GM23338 (cell line): ENCODE measurements at regions not wholly inside any gene's neighbourhood (a gene's known extent, or its start where the extent isn't known, plus 50 kb on each side); places are given as distances from the start of the nearest gene placed in this dataset.

Source experiments
- ATAC-seq: fragments of 200-7000 bp; cut with Tn5 transposase; 3 replicates; pipeline ENCODE4 v1.9.1; 2020
- DNase-seq: peaks from one replicate; pipeline ENCODE4 v3.0.0-alpha.2; 2015; ENCODE audit warnings: low spot score
- H2AFZ ChIP-seq: fragments of 200-600 bp; sonication (generic); 2 replicates; pipeline ENCODE4 v1.8.0; 2016; ENCODE audit warnings: antibody characterized with exemption, mild to moderate bottlenecking, moderate library complexity
- H3F3A ChIP-seq: fragments of 200-600 bp; sonication (generic); replicated peaks from 2 replicates; pipeline ENCODE4 v1.8.0; 2017; ENCODE audit warnings: antibody characterized with exemption, mixed run types, low read depth
- H3K27ac ChIP-seq: fragments of 200-600 bp; sonication (generic); 2 replicates; pipeline ENCODE4 v1.6.1; 2016; ENCODE audit warnings: low read depth
- H3K27me3 ChIP-seq: fragments of 200-600 bp; sonication (generic); 2 replicates; pipeline ENCODE4 v1.8.0; 2016; ENCODE audit warnings: mild to moderate bottlenecking, mixed run types, moderate library complexity; ENCODE audit not compliant: insufficient read depth
- H3K36me3 ChIP-seq: fragments of 200-600 bp; sonication (generic); 2 replicates; pipeline ENCODE4 v1.8.0; 2016; ENCODE audit warnings: mild to moderate bottlenecking; ENCODE audit not compliant: insufficient read depth
- H3K4me1 ChIP-seq: fragments of 200-600 bp; sonication (generic); 2 replicates; pipeline ENCODE4 v1.8.0; 2016; ENCODE audit warnings: mild to moderate bottlenecking, moderate library complexity; ENCODE audit not compliant: insufficient read depth
- H3K4me2 ChIP-seq: fragments of 200-600 bp; sonication (generic); 2 replicates; pipeline ENCODE4 v1.7.1; 2017; ENCODE audit warnings: mixed run types
- H3K4me3 ChIP-seq: fragments of 200-600 bp; sonication (generic); 2 replicates; pipeline ENCODE4 v1.6.1; 2016; ENCODE audit warnings: mixed run types
- H3K79me2 ChIP-seq: fragments of 200-600 bp; sonication (generic); replicated peaks from 2 replicates; pipeline ENCODE4 v1.8.0; 2017; ENCODE audit warnings: mild to moderate bottlenecking; ENCODE audit not compliant: insufficient read depth
- H3K9me2 ChIP-seq: fragments of 200-600 bp; sonication (generic); 2 replicates; pipeline ENCODE4 v1.8.0; 2017; ENCODE audit not compliant: insufficient read depth
- H4K20me1 ChIP-seq: fragments of 200-600 bp; sonication (generic); replicated peaks from 2 replicates; pipeline ENCODE4 v1.8.0; 2017; ENCODE audit warnings: mild to moderate bottlenecking; ENCODE audit not compliant: insufficient read depth
- H3K27ac Mint-ChIP-seq: 2 replicates; pipeline ENCODE4 v1.8.0; 2020; ENCODE audit warnings: inconsistent platforms, mild to moderate bottlenecking, moderate library complexity, mixed read lengths
- H3K27me3 Mint-ChIP-seq: 3 replicates; pipeline ENCODE4 v1.8.0; 2022; ENCODE audit warnings: low read depth, mild to moderate bottlenecking, moderate library complexity, mixed read lengths, inconsistent platforms; ENCODE audit not compliant: insufficient read depth, poor library complexity
- H3K36me3 Mint-ChIP-seq: 3 replicates; pipeline ENCODE4 v1.8.0; 2021; ENCODE audit warnings: low read depth, mild to moderate bottlenecking, inconsistent platforms, moderate library complexity, mixed read lengths
- H3K4me1 Mint-ChIP-seq: 3 replicates; pipeline ENCODE4 v1.8.0; 2020; ENCODE audit warnings: mild to moderate bottlenecking, inconsistent platforms, mixed read lengths
- H3K4me3 Mint-ChIP-seq: 3 replicates; pipeline ENCODE4 v1.8.0; 2021; ENCODE audit warnings: moderate library complexity, mild to moderate bottlenecking, inconsistent platforms, mixed read lengths
- H3K9me3 Mint-ChIP-seq: 3 replicates; pipeline ENCODE4 v1.8.0; 2020; ENCODE audit warnings: moderate library complexity, mild to moderate bottlenecking, inconsistent platforms, mixed read lengths
- ETS1 ChIP-seq: IDR thresholded peaks from 2 replicates; pipeline ENCODE4 v1.6.1; 2016; ENCODE audit warnings: antibody characterized with exemption
- EZH2 ChIP-seq: fragments of 200-600 bp; sonication (generic); IDR thresholded peaks from one replicate; pipeline ENCODE4 v1.8.0; 2017; ENCODE audit warnings: antibody characterized with exemption, mild to moderate bottlenecking, low read depth; ENCODE audit not compliant: unreplicated experiment
- EZH2phosphoT487 ChIP-seq: fragments of 200-600 bp; sonication (generic); IDR thresholded peaks from one replicate; pipeline ENCODE4 v1.8.1; 2018; ENCODE audit warnings: antibody characterized with exemption; ENCODE audit not compliant: unreplicated experiment
- POLR2AphosphoS5 ChIP-seq: IDR thresholded peaks from 2 replicates; pipeline ENCODE4 v1.6.1; 2016; ENCODE audit warnings: antibody characterized with exemption, low read depth
- REST ChIP-seq: IDR thresholded peaks from one replicate; pipeline ENCODE4 v1.6.1; 2018; ENCODE audit warnings: antibody characterized with exemption; ENCODE audit not compliant: unreplicated experiment
- STAT1 ChIP-seq: IDR thresholded peaks from one replicate; pipeline ENCODE4 v1.6.1; 2016; ENCODE audit warnings: antibody characterized with exemption; ENCODE audit not compliant: unreplicated experiment
- ZNF114 ChIP-seq: fragments of 250-450 bp; sonication (Bioruptor Pico); IDR thresholded peaks from 2 replicates; pipeline ENCODE4 v1.5.0; 2020; ENCODE audit warnings: mild to moderate bottlenecking, moderate library complexity
- ZNF462 ChIP-seq: fragments of 250-450 bp; sonication (Bioruptor Pico); IDR thresholded peaks from 2 replicates; pipeline ENCODE4 v1.5.0; 2020; ENCODE audit warnings: mild to moderate bottlenecking, moderate library complexity

- no peaks in the 10 kb centered on the region for H3K36me3 ChIP-seq
- Mint-ChIP-seq H3K36me3 (no peaks in the 10 kb centered on the region), H3K4me1 (no peaks in the 10 kb centered on the region; the same call in 2 of the 3 replicates), H3K4me3 (no peak overlapping the region), H3K27ac (no peak overlapping the region), H3K27me3 (peaks cover 2% of the 10 kb centered on the region), H3K9me3 (no peaks in the 10 kb centered on the region; the same call in 2 of the 3 replicates)
- ATAC-seq (no peak), DNase-seq (no peak)
- no peak overlapping the region for H3K27ac ChIP-seq
- H3K9me2 ChIP-seq, result 0 out of 2 replicates have a peak, but pooled peaks cover 11% of the 10 kb centered on the region
- H3K27me3 ChIP-seq, result no peaks in the 10 kb centered on the region
- TF ChIP-seq ETS1 (no peak), EZH2 (no peak), EZH2phosphoT487 (no peak), STAT1 (no peak), ZNF114 (CRISPR knock-in tag) (no peak), POLR2AphosphoS5 (no peak), ZNF462 (CRISPR knock-in tag) (no peak), REST (no peak)
- no peaks in the 10 kb centered on the region for H3K4me1 ChIP-seq
- no peak overlapping the region for H2AFZ ChIP-seq
- H3K4me2 ChIP-seq, result no peak overlapping the region
- no peaks in the 10 kb centered on the region for H4K20me1 ChIP-seq
- H3K4me3 ChIP-seq, result no peak overlapping the region
- H3F3A ChIP-seq, result no peaks in the 10 kb centered on the region
- H3K79me2 ChIP-seq, result no peaks in the 10 kb centered on the region
Observed at GRCh38 chr5:43839218-43839617, 236.2 kb downstream of the NNT start.
